Ascending aorta (tissue), 2 donors: ENCODE measurements at regions not wholly inside any gene's neighbourhood (a gene's known extent, or its start where the extent isn't known, plus 50 kb on each side); places are given as distances from the start of the nearest gene placed in this dataset.

Source experiments
- DNase-seq, 2 donors: peaks; one replicate each; pipeline ENCODE4 v3.0.0-alpha.2; 2019; ENCODE audit warnings: low spot score in 2 of 2
- H3K27ac ChIP-seq, 2 donors: fragments of 200-600 bp; sonication (generic); one replicate each; pipeline ENCODE4 v1.5.1; 2016 to 2017; ENCODE audit warnings: mild to moderate bottlenecking in 1 of 2
- H3K27me3 ChIP-seq: fragments of 200-600 bp; sonication (generic); one replicate; pipeline ENCODE4 v1.5.1; 2017
- H3K36me3 ChIP-seq, 2 donors: fragments of 200-600 bp; sonication (generic); one replicate each; pipeline ENCODE4 v1.5.1; 2016
- H3K4me1 ChIP-seq, 2 donors: fragments of 200-600 bp; sonication (generic); one replicate each; pipeline ENCODE4 v1.5.1; 2016 to 2017; ENCODE audit warnings: mild to moderate bottlenecking in 1 of 2
- H3K4me3 ChIP-seq, 2 donors: fragments of 200-600 bp; sonication (generic); one replicate each; pipeline ENCODE4 v1.5.1; 2016 to 2017; ENCODE audit warnings: mild to moderate bottlenecking in 1 of 2
- H3K9me3 ChIP-seq, 2 donors: fragments of 200-600 bp; sonication (generic); one replicate each; pipeline ENCODE4 v1.5.1; 2016
- CTCF ChIP-seq, 3 experiments: fragments of 200-600 bp in 2 of 3; fragments of 450-650 bp in 1 of 3; sonication (generic) in 2 of 3; IDR thresholded peaks; one replicate each; pipeline ENCODE4 v1.5.1; 2016 to 2019; ENCODE audit warnings: antibody characterized with exemption in 3 of 3, mild to moderate bottlenecking in 1 of 3, moderate library complexity in 1 of 3
- intact Hi-C: fragments of 100-400 bp; cut with DNase I; formaldehyde crosslinking; loops from one replicate; pipeline ENCODE4 v1.15.1; 2023

GRCh38 chr9:18261181-18261580, 212.8 kb upstream of the ADAMTSL1 start:
- Histone ChIP-seq H3K9me3 (no peaks in the 10 kb centered on the region), H3K36me3 (no peaks in the 10 kb centered on the region), H3K4me1 (peaks cover 0 to 2% of the 10 kb centered on the region in 2 donors), H3K4me3 (no peak overlapping the region), H3K27ac (no peak overlapping the region), H3K27me3 (no peaks in the 10 kb centered on the region)
- no peak for TF ChIP-seq CTCF (IDR thresholded peaks at IDR 0.05)
- no peak for DNase-seq
- intact Hi-C loops, result no loop called here

- no peaks in the 10 kb centered on the region for H3K27me3 ChIP-seq
Observed at GRCh38 chr9:18263377-18263776, 210.6 kb upstream of the ADAMTSL1 start.

GRCh38 chr9:18268381-18268780, 205.6 kb upstream of the ADAMTSL1 start:
- Histone ChIP-seq H3K27ac (no peak overlapping the region), H3K27me3 (no peaks in the 10 kb centered on the region), H3K4me1 (no peaks in the 10 kb centered on the region), H3K4me3 (no peak overlapping the region), H3K9me3 (no peaks in the 10 kb centered on the region), H3K36me3 (no peaks in the 10 kb centered on the region)
- intact Hi-C loops, result no loop called here
- no peak for DNase-seq
- TF ChIP-seq CTCF (IDR thresholded peaks at IDR 0.05), result no peak

More at GRCh38 chr9:18263377-18263776, 210.6 kb upstream of the ADAMTSL1 start:
- intact Hi-C loops, result no loop called here
- Histone ChIP-seq H3K9me3 (no peaks in the 10 kb centered on the region), H3K27ac (no peak overlapping the region), H3K36me3 (no peaks in the 10 kb centered on the region), H3K4me3 (no peak overlapping the region), H3K4me1 (peaks cover 0 to 2% of the 10 kb centered on the region in 2 donors)
- no peak for DNase-seq
- TF ChIP-seq CTCF (IDR thresholded peaks at IDR 0.05), result no peak

- intact Hi-C loops, result no loop called here
- TF ChIP-seq CTCF (IDR thresholded peaks at IDR 0.05), result no peak
- Histone ChIP-seq H3K36me3 (no peaks in the 10 kb centered on the region), H3K4me1 (no peaks in the 10 kb centered on the region), H3K4me3 (no peak overlapping the region), H3K9me3 (no peaks in the 10 kb centered on the region), H3K27me3 (no peaks in the 10 kb centered on the region), H3K27ac (no peak overlapping the region)
- no peak for DNase-seq
Observed at GRCh38 chr9:18269561-18269960, 204.4 kb upstream of the ADAMTSL1 start.

- H3K27me3 ChIP-seq, result no peaks in the 10 kb centered on the region
- no peak for TF ChIP-seq CTCF (IDR thresholded peaks at IDR 0.05)
- intact Hi-C loops, result no loop called here
- H3K9me3 ChIP-seq, result peaks cover 0 to 12% of the 10 kb centered on the region in 2 donors
- no peaks in the 10 kb centered on the region for H3K4me1 ChIP-seq
- H3K27ac ChIP-seq, result no peak overlapping the region
- H3K36me3 ChIP-seq, result no peaks in the 10 kb centered on the region
- no peak overlapping the region for H3K4me3 ChIP-seq
- no peak for DNase-seq
Observed at GRCh38 chr9:18274693-18275092, 199.3 kb upstream of the ADAMTSL1 start.

- no peak overlapping the region for H3K27ac ChIP-seq
- no peaks in the 10 kb centered on the region for H3K36me3 ChIP-seq
- no peak for TF ChIP-seq CTCF (IDR thresholded peaks at IDR 0.05)
Observed at GRCh38 chr9:18275313-18275990, 198.5 kb upstream of the ADAMTSL1 start.

More at GRCh38 chr9:18275313-18275990, 198.5 kb upstream of the ADAMTSL1 start:
- H3K27me3 ChIP-seq, result no peaks in the 10 kb centered on the region
- no peak for DNase-seq
- intact Hi-C loops, result no loop called here
- no peak overlapping the region for H3K4me3 ChIP-seq
- H3K9me3 ChIP-seq, result peaks cover 0 to 12% of the 10 kb centered on the region in 2 donors
- no peaks in the 10 kb centered on the region for H3K4me1 ChIP-seq
